Loucy (cell line): ENCODE measurements at regions not wholly inside any gene's neighbourhood (a gene's known extent, or its start where the extent isn't known, plus 50 kb on each side); places are given as distances from the start of the nearest gene placed in this dataset.

Experiments used
- EZH2phosphoT487 ChIP-seq: fragments of 200-600 bp; IDR thresholded peaks from 2 replicates; pipeline ENCODE4 v1.6.1; 2018; ENCODE audit warnings: antibody characterized with exemption, mild to moderate bottlenecking, moderate library complexity, borderline replicate concordance
- TF ChIP-seq, protein P1 (sequence below): fragments of 200-600 bp; sonication (generic); conservative IDR thresholded peaks from 2 replicates; pipeline ENCODE4 v1.5.1; 2014; ENCODE audit warnings: mild to moderate bottlenecking, antibody characterized with exemption, low read length

DNA sequence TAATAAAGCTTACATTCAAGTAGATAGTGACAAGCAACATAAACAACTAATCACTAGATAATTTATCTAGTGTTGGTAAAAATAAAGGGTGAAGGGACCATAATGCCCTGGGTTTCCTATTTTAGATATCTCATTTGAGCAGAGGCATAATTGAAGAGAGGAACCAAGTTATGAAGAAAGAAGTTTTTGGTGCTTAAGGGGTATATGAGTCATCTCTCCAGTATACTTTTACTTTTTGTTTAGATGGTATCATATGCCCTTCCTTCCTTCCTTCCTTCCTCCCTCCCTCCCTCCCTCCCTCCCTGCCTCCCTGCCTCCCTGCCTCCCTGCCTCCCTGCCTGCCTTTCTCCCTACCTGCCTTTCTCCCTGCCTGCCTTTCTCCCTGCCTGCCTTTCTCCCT is 1053.5 kb upstream of the CELF4 start:
- TF ChIP-seq, protein P1, sequence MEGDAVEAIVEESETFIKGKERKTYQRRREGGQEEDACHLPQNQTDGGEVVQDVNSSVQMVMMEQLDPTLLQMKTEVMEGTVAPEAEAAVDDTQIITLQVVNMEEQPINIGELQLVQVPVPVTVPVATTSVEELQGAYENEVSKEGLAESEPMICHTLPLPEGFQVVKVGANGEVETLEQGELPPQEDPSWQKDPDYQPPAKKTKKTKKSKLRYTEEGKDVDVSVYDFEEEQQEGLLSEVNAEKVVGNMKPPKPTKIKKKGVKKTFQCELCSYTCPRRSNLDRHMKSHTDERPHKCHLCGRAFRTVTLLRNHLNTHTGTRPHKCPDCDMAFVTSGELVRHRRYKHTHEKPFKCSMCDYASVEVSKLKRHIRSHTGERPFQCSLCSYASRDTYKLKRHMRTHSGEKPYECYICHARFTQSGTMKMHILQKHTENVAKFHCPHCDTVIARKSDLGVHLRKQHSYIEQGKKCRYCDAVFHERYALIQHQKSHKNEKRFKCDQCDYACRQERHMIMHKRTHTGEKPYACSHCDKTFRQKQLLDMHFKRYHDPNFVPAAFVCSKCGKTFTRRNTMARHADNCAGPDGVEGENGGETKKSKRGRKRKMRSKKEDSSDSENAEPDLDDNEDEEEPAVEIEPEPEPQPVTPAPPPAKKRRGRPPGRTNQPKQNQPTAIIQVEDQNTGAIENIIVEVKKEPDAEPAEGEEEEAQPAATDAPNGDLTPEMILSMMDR: no peak
- no peak for TF ChIP-seq EZH2phosphoT487
